Stimulated activated CD8-positive, alpha-beta memory T cell treated with anti-CD3 and anti-CD28 coated beads, Interleukin-15, amount 100 ng/mL, for 24 hours (primary cell): ENCODE measurements at regions not wholly inside any gene's neighbourhood (a gene's known extent, or its start where the extent isn't known, plus 50 kb on each side); places are given as distances from the start of the nearest gene placed in this dataset.

Source experiments
- DNase-seq: peaks from one replicate; pipeline ENCODE4 v3.0.0-alpha.2; 2020; ENCODE audit warnings: low read depth

DNA sequence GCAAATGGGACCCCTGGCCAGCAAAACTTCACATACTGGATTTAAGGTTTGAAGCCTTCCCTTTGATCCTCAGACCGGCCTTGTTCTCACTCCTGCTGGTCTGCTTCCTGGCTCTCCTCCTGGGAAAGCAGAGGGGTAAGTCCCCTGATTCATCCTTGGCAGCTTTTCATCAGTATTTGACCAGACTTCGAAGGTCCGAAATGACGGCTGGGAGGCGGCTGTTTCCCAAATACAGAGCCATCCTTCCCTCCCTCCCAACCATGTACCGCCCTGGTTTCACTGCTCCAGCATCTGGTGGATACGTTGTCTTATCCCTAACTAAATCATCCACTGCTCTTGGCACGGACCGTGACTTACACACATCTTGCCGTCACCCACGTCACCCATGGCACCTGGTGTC is 265.5 kb downstream of the BCOR start:
- DNase-seq: no peak

DNA sequence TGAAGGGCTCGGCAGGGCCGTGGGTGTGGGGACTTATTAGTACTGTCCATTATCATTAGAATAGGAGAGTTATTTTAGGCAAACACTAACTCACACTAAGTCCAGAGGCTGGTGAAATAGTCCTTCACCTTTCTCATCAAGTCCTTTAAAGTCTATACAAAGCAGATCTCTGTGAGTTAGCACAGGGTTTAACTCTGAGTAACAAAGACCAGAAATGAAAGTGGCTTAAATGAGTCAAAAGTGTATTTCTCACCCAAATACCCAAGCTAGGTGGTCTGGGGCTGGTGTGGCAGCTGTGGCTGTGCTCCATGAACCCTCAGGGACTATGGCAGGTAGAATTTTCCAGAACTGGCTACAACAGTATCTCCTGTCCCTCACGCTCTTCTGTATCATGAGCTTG is 263.2 kb downstream of the BCOR start:
- DNase-seq: no peak

DNA sequence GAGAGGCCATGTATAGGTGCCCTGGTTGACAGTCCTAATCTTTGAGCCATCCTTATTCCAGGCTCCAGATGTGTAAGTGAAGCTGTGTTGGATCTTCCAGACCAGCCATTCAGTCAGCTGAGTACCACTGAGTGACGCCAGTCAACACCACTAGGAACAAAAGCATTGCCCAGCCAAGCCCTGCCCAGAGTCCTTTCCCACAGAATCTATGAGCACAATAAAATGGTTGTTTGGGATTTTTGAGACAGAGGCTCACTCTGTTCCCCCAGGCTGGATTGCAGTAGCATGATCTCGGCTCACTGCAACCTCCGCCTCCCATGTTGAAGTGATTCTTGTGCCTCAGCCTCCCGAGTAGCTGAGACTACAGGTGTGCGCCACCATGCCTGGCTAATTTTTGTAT is 262.5 kb downstream of the BCOR start:
- DNase-seq: no peak

DNA sequence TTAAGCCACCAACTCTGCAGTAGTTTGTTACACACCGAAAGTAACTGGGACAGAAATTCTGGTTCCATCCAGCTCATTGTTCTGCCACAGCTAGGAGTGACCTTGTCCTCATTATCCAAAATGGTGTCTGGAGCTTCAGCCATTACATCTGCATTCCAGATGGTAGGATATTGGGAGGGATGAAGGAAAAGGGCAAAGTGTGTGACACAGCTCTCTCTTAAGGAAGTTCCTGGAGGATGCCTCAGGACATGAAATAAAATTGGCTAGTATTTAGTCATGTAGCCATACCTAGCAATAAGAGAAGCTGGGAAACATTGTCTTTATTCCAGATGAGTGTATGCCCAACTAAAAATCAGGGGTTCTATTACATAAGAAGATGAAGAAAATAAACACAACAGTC is 262.0 kb downstream of the BCOR start:
- DNase-seq: no peak

DNA sequence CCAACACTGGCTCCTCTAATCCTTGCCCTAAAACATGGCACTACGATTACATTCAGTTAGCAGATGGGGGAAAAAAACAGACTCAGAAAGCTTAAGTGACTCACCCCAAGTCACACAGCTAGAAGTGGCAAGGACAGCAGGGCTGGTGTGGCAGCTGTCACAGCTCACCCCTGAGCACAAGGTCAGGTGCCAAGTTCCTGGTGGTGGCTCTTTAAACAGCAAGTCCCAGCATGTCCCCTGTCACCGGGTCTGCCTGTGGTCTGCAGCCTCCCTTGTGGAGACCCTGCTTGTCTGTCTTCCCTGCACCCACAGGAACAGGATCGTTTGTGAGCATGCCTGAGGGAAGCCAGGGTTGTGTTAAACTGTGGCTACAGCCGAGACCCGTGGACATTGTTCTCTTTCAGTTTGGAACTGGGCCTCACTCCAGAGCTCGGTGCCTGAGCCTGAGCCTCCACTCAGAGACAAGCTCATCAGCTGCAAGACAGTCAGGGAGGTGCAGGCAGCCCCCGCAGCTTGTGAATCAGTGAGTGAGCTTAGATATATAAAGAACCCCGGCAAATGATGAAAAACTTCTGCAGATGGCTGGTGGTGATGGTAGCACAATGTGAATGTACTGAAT is 260.8 kb downstream of the BCOR start:
- no peak for DNase-seq

DNA sequence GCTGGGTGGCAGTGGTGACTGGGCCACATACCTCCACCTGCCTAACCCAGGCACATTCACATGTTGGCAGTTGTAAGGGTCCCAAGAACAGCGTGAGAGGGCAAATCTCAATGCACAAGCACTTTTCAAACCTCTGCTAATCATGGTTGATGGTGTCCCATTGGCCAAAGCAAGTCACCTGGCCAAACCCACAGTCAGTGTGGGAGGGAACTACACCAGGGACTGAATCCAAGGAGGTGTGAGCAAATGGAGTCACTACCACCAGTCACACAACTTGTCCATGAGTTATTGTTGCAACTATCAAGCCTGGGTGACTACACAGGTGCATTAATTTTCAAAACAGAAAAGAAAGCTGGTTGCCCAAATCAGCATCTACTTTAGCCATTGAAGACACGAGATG is 260.1 kb downstream of the BCOR start:
- no peak for DNase-seq

DNA sequence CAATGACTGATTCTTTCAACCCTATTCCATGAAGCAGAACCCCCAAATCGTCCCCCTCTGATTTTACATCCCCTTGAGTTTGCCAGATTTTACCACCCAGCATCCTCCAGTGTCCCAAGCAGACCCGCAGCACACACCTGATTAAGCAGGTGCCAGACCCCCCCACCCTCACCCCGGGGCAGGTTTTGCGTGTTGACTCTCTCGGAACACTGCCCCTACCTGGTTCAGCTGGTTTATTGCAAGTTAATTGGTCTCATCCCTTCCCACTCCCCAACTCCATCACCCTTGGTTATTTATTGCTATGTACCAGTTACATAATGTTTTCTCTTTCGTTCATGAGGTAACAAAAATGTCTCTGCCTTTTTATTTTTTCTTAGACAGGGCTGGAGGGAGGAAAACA is 258.4 kb downstream of the BCOR start:
- DNase-seq: no peak

DNA sequence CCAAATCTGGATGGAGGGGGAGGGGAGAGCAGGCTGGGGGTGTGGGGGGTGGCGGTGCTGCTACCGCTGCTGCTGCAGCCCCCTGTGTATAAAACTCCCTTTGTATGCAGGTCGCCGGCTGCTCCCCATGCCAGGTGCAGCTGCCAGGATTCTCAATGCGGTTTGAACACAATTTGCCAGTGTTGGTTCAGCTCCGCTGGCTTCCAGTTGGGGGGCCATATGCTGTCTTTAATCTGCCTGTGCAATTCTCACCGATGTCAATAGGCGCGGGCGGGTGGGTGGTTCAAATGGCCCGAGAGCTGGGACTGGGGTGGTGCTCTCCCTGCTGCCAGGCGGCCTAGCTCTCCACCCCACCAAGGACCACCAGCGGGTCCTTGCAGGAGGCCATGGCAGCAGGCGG is 257.6 kb downstream of the BCOR start:
- DNase-seq: no peak

DNA sequence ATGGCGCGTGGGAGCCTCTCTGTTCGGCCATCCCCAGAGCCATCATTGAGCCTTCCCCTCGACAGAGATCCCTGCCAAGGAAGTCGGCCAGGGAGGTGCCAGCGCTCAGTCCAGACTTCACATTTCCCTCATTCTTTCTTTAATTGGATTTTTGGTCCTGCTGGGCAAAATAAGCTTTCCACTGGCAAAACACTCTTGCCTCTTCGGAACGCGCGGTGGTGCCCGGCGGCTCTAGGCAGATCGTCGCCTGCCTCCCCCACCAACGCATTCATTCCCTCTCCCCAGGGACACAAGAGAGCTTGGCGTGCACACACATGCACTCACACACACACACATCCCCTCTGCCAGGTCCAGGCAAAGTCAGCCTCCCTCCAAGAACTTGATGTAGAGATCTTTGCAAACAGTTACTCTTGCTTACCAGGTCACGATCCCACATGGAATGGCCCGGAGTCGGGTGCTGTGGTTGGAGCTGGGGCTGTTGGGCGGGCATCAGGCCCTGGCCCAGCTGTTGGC is 257.1 kb downstream of the BCOR start:
- no peak for DNase-seq

DNA sequence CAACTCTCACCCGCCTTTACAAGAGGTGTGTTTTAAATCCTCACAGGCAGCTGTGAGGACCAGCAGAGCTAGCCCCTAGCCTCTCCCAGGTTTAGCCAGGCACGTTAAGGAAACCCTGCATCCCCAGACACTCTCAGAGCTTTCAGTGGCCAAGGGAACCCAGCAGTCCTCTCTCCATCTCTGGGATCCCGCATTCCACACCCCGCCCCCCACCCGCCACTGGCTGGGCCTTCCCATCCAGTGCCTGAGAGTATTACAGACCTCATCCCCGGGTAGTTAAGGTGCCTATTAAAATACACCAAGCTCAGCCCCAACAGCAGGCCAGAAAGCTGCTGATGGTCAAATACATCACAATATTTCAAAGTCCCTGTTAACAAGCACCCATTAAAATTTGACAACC is 256.2 kb downstream of the BCOR start:
- DNase-seq: no peak

DNA sequence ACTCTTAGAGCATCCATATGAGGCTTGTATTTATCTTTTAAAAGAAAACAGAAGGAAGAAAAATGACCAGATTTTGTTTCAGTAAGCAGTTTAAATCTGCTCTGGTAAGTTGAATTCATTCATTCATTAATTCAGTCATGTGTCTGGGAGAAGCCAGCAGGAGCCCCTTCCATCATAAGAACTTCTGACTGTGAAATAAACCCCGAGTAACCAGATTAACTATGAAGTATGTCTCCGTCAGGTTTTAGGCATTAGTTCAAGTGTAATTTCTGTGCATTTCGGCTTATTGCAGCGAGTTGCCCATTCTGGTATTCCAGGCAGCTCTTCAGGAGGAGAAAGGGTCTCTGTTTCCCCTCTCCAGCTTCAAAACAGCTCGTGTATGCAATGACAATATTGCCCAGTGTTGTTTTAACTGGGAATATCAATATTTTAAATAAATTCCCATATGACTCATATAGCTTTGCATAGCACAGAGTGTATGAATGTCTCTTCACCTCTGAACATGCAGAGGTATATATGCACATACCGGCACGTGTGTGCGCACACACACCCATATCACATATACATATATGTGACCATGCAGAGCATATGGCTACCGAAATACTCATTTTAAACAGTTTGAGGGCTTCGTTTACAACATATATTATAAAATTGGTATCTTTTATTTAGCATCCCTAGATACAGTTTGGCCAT is 255.3 kb downstream of the BCOR start:
- no peak for DNase-seq

DNA sequence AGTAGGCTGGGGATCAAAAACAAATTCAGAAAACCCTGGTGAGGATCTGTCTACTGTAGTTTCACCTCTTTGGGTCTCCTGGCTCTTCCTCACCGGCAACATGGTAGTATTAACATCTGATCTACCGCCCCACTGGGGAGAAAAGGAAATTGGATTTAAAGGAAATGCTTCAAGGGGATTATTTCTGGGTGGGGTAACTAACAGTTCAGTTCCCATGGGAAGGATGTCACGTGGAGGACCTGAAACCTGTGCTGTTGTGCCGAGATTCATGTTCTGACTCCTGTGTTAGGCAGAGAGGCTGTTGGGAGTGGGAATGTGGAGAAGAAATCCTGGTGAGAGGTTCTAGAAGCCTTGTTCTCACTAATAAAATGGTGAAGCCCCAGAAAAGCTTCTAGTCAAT is 254.4 kb downstream of the BCOR start:
- no peak for DNase-seq

DNA sequence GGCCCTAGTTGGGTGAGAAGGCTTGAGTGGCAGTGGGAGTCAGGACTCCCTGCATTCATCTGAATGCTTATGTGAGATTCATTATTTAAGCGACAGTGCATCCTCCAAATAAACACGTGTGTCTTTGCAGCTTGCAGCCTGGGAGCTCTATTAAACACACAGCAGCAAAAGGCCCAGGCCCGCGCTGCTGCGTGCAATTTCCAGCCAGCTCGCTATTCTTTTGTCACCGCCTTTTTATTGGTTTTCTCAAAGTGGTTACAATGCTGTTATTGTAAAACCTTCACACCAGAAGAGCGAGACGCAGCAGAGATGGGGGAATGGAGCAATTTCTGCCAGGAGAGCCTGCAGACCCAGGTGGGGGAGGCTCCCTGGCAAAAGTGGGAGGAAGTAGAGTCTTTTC is 252.5 kb downstream of the BCOR start:
- no peak for DNase-seq

DNA sequence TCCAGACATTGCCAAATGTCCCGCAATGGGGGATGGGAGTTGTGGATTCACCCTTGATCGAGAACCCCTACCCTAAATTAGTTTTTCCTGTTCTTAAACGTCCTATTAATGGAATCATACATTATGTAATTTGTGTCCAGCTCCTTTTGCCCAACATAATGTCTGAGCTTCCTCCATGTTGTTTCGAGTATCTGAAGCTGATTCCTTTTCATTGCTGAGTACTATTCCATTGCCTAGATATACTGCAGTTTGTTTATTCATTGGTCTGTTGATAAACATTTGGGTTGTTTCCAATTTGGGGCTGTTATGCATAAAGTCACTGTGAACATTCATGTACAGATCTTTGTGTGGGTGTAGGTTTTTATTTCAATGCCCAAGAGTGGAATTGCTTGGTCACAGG is 251.3 kb downstream of the BCOR start:
- no peak for DNase-seq

DNA sequence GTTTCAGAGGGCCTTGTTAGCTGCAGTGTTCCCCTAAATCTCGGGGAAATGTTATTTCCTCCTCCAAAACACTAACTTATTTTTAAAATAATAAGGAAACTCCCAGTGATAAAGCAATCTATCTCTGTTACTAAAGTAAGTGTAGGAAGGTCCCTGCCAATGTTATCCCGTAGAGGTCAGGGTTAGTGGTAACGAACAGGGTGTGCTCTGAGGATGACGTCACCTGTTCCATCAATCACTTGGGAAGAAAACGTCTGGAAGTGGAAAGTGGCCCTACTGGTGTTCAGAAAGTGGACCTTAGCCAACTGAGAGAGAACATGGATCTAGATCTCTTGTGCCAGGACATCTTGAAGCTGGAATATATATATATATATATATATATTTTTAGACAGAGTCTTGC is 249.5 kb downstream of the BCOR start:
- no peak for DNase-seq

DNA sequence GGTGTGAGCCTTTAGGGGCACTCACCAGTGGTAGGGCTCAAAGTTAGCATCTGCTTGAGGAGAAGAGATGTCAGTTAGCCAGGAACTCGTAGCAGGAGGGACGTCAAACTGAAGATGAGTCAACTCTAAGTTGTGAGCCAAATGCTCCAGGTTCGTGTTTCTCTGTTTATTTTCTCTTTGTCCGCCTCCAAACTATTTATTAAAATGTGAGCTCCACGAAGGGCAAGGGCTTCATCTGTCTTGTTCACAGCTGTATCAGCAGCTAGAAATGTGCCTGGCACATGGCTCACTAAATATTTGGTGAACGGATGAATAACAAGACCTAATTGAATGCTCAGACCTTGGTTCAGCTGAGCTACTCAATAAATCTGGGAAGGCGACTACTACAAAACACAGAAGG is 248.9 kb downstream of the BCOR start:
- DNase-seq: no peak

DNA sequence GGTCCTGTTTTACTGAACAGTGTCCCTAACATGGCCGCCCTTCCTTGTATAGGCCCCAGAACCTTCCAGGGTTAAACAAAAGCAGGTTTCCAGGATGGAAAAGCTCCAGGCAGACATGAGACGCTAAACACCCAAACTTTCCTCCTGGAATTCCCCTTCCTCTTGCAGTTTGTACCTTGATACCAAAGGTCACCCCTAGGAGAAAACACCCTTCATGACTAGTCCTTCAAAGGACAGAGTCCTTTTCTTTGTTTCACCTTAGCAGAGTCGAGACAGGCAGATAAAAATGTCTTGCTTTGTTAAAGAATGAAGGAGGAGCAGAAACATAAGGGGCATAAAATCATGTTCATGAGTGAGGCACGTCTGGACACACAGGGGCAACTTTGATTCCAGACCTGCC is 247.5 kb downstream of the BCOR start:
- no peak for DNase-seq

DNA sequence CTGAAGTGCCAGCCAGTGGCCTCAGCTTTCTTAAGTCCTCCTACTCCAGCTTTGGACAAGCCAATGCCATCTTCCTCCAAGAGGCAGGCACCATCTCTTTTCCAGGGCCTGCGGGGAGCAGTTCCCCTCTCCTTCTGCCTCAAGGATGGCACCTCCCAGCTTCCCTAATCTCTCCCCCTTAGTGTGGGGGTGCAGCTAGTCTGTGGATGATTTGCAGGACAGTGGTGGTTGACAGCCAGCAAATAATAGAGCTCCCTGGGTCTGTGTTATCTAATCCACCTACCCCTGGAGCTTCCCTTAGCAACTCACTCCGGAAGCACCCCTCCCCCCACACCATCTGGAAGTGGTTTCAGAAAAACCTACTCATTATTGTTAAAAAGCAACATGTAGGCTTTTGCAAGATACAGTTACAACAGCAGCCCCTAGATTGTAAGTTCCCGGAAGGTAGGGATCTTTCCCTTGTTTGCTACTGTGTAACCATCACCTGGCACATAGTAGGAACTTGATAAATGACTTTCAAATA is 247.1 kb downstream of the BCOR start:
- DNase-seq: no peak

DNA sequence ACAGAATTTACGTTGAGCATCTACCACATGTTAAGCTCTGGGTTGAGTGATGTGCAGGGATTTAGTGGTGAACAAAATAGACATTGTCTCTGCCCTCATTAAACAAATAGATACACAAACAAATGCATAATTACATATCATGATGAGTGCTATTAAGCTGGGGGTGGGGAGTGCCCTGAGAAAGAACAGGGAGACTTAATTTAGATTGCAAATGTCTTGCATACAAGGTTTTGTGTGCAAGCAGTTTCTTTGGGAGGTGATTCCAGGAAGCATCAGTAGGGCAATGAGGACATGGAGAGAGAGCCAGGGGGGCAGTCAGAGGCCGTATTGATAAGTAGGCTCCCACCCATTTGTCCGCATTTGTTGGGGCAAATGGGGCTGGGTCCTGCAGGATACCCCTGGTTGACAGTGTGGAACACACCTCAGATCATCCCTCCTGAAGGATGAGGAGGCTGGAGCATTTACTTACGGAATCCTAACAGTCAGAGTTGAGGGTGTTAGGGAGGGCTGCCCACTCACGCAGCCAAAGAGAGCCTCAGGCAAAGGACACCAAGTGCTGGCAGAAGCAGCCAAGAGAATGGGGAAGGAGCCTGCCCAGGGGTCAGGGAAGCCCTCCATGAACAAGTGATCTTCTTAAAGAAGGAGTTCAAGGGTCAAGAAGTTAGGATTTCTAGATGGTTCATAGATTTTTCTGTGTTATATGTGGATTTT is 245.9 kb downstream of the BCOR start:
- no peak for DNase-seq

DNA sequence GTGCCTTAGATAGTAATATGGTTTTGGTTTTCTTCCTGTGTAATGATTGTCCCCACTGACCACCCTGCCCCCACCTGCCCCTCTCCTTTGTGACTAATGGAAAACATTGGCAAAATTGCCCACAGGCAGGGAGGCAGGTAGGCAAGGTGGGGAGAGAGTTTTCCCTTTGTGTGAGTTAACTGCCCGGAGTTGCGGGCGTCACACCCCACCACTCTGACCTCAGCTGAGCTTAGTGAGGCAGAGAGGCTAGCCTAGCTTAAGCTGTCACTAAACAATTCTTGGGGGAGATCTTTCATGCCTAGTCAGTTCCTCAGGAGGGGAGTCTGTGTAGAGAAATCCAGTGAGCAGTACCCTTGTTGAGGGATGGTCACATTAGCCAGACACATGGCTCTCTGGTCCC is 245.3 kb downstream of the BCOR start:
- DNase-seq: no peak

DNA sequence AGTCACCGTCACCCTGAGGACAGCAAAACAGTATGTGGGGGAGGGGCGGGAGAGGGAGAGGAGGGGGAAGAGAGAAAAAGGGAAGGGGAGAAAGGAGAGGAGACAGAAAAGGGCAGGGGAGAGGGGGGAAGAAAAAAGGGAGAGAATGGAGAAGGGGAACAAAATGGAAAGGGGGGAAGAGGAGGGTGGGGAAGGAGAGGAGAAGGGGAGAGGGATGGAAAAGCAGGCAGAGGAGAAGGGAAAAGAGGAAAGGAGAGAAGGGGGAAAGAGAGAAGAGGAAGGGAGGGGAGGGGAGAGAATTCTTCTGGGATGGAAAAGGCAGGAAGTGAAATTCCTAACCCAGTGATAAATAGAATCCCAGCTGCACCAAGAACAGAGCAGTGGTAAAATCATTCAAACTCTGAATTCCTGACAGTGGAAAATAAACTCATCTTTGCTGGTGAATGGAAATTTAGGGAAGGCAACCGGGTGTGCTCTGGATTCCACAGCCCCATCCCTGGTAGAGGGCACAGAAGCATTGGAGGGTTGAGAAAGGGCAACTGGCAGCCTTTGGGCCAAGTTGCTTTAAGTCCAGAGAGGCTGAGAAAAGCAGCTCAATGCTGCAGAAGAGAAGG is 244.2 kb downstream of the BCOR start:
- no peak for DNase-seq
